AG09309 (cell line): ENCODE measurements at regions not wholly inside any gene's neighbourhood (a gene's known extent, or its start where the extent isn't known, plus 50 kb on each side); places are given as distances from the start of the nearest gene placed in this dataset.

ENCODE experiments used
- DNase-seq: peaks from one replicate; pipeline ENCODE4 v3.0.0-alpha.2; 2010; ENCODE audit warnings: low read depth
- H3K4me3 ChIP-seq: 2 replicates; pipeline ENCODE4 v1.5.1; 2011; ENCODE audit warnings: mild to moderate bottlenecking, low read depth, low read length, moderate library complexity; ENCODE audit not compliant: control insufficient read depth
- TF ChIP-seq, protein P1 (sequence below): IDR thresholded peaks from 2 replicates; pipeline ENCODE4 v1.5.1; 2011; ENCODE audit warnings: mild to moderate bottlenecking, low read depth, low read length, inconsistent platforms; ENCODE audit not compliant: insufficient read depth, control insufficient read depth; ENCODE audit errors: missing control alignments

DNA sequence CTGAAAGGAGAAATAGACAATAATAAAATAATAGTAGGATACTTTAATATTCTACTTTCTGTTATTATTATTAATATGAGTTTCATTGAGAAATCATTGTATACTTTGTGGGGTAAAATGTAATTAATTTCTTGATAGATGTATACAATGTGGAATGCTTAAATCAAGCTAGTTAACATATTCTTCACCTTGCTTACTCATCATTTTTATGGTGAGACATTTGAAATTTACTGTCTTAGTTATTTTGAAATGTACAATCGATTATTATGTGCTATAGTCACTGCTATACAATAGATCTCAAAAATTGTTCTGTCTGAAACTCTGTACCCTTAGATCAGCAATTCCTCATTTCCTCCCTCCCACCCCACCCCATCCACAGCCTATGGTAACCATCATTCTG is 720.3 kb downstream of the RNF144B start:
- no peak for DNase-seq

DNA sequence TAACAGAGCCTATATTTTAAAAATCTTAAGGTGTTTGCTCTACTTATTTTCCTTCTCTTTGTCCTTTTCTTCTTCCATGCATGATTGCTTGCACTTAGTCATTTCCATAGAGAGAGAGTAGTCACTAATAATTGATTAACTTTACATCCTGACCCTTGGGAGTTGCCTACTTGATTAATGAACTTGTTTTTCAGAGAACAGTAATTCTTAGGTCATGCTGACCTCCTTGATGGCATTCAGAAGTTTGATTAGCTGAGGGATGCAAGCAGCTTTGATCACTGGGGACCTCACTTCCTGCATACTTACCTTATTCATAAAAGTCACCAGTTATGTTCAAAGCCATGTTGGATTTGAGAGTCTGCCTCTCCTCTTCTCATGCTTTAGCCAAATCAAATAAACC is 715.6 kb upstream of the ID4 start:
- DNase-seq, result no peak
- TF ChIP-seq, protein P1, sequence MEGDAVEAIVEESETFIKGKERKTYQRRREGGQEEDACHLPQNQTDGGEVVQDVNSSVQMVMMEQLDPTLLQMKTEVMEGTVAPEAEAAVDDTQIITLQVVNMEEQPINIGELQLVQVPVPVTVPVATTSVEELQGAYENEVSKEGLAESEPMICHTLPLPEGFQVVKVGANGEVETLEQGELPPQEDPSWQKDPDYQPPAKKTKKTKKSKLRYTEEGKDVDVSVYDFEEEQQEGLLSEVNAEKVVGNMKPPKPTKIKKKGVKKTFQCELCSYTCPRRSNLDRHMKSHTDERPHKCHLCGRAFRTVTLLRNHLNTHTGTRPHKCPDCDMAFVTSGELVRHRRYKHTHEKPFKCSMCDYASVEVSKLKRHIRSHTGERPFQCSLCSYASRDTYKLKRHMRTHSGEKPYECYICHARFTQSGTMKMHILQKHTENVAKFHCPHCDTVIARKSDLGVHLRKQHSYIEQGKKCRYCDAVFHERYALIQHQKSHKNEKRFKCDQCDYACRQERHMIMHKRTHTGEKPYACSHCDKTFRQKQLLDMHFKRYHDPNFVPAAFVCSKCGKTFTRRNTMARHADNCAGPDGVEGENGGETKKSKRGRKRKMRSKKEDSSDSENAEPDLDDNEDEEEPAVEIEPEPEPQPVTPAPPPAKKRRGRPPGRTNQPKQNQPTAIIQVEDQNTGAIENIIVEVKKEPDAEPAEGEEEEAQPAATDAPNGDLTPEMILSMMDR, result no peak
- H3K4me3 ChIP-seq, result no peak overlapping the region

More for the DNA sequence above, 720.3 kb downstream of the RNF144B start:
- TF ChIP-seq, protein P1, result no peak
- H3K4me3 ChIP-seq, result no peak overlapping the region

DNA sequence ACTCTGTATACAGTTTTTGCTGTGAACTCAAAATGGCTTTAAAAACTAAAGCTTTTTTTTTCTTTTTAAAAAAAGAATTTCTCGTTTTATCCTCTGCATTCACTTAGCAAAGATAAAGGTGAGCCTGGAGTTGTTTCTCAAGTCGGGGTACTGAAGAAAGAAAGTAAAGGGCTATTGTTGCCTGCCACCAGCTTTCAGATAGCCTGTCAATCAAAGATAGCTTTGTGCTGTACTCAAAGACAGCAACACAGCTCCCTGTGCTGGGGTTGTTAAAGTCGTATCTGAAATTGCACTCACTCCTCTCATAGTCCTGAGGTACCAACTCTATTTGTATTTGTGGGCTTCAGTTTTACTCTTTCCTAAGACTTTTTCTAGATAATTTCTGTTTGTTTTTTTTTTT is 710.1 kb upstream of the ID4 start:
- TF ChIP-seq, protein P1, result no peak
- no peak for DNase-seq
- no peak overlapping the region for H3K4me3 ChIP-seq

DNA sequence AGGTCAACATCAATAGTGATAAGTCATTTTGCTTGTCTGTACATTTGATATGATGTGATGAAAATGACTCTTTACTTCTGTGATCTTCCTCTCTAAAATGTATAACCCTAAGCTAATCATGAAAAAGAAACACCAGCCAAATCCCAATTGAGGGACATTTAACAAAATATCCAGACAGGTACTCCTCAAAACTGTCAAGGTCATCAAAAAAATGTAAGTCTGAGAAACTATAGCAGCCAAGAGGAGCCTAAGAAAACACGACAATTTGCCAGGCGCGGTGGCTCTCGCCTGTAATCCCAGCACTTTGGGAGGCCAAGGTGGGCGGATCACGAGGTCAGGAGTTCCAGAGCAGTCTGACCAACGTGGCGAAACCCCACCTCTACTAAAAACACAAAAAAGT is 708.5 kb upstream of the ID4 start:
- no peak for DNase-seq
- TF ChIP-seq, protein P1, result no peak
- no peak overlapping the region for H3K4me3 ChIP-seq

DNA sequence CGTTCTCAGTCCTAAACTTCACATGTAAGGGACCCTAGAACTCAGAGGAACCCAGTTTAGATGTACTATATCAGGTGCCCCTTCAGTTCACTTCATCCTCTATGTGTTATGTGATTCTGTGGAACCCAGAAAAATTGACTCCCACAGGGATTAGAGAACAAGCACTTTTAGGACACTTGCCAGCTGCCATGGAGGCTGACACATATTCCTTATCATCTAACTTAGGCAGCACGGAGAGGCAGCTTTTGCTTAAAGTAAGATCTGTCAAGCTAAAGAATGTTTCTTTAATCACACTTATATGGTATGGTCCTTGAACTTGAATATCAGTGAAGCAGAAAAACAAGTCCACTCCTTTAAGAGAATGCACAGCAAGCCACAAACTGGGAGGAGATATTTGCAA is 701.5 kb upstream of the ID4 start:
- TF ChIP-seq, protein P1, result no peak
- DNase-seq, result no peak
- no peak overlapping the region for H3K4me3 ChIP-seq

DNA sequence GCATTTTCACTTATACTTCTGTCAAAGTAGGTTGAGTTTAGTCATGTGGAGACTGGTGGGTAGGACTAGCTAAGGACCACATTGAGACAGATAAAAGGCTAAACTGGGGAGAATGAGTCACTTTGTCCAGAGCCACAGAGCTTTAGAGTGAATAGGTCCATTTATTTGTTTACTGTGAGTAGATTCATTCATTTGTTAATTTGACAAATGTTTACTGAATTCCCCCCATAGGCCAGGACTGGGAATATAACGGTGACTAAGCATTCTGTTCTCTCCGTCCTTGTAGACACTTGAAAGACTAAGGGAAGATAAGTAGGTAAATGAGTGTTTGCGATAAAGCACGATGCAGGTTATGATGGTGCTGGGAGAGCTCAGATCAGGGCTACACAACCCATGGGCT is 699.7 kb upstream of the ID4 start:
- no peak for DNase-seq
- TF ChIP-seq, protein P1, result no peak
- no peak overlapping the region for H3K4me3 ChIP-seq

DNA sequence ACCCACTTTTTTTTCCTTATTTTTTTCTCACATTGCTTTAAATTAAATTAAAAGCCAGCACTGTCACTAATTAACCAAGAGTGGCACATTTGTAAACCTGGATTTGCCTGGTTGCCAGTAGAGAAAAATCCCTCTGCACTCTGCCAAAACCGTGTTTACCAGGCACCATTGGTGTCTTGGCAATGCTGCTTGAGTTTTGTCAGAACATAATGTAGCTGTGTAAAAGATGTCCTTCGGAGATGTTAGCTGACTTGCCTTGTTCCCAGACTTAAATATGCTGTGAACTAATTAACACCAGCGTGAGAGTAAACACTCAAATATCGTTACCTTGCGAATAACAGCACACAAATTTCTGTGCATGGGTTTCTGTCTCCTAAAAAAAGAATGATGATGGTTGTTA is 694.9 kb upstream of the ID4 start:
- DNase-seq, result no peak
- no peak overlapping the region for H3K4me3 ChIP-seq
- TF ChIP-seq, protein P1, result no peak
